Hepatocyte (in vitro differentiated cells): ENCODE measurements at regions not wholly inside any gene's neighbourhood (a gene's known extent, or its start where the extent isn't known, plus 50 kb on each side); places are given as distances from the start of the nearest gene placed in this dataset.

Experiments used
- EZH2 ChIP-seq: fragments of 200-600 bp; sonication (generic); IDR thresholded peaks from 2 replicates; pipeline ENCODE4 v1.6.1; 2016; ENCODE audit warnings: antibody characterized with exemption, mild to moderate bottlenecking, borderline replicate concordance
- TF ChIP-seq, protein P1 (sequence below): fragments of 200-600 bp; sonication (generic); IDR thresholded peaks from 2 replicates; pipeline ENCODE4 v1.5.1; 2016; ENCODE audit warnings: antibody characterized with exemption, mild to moderate bottlenecking; ENCODE audit not compliant: poor library complexity

DNA sequence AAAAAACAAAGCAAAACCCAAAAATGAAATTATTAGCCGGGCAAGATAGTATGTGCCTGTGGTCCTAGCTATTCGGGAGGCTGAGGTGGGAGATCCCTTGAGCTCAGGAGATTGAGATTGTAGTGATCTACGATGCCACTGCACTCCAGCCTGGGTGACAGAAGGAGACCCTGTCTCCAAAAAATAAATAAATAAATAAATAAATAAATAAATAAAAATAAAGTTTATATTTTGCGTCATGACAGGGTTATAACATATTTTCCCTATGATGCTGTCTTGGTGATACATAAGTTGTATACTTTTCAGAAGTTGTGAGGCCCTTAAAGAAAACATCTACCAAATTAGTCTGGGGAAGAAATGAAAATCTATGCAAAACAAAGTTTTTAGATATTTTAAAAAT is 94.5 kb upstream of the MKLN1 start:
- TF ChIP-seq, protein P1, sequence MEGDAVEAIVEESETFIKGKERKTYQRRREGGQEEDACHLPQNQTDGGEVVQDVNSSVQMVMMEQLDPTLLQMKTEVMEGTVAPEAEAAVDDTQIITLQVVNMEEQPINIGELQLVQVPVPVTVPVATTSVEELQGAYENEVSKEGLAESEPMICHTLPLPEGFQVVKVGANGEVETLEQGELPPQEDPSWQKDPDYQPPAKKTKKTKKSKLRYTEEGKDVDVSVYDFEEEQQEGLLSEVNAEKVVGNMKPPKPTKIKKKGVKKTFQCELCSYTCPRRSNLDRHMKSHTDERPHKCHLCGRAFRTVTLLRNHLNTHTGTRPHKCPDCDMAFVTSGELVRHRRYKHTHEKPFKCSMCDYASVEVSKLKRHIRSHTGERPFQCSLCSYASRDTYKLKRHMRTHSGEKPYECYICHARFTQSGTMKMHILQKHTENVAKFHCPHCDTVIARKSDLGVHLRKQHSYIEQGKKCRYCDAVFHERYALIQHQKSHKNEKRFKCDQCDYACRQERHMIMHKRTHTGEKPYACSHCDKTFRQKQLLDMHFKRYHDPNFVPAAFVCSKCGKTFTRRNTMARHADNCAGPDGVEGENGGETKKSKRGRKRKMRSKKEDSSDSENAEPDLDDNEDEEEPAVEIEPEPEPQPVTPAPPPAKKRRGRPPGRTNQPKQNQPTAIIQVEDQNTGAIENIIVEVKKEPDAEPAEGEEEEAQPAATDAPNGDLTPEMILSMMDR: no peak
- TF ChIP-seq EZH2: no peak
